ENCODE measurements at regions not wholly inside any gene's neighbourhood (a gene's known extent, or its start where the extent isn't known, plus 50 kb on each side); places are given as distances from the start of the nearest gene placed in this dataset.

GRCh38 chr13:108402850-108403249 lies 133.3 kb downstream of the TNFSF13B start:
- TF ChIP-seq CTCF (IDR thresholded peaks at IDR 0.05; ENCODE audit: low read depth, low read length) = no peak
- Histone ChIP-seq H3K36me3 (no peaks in the 10 kb centered on the region), H3K4me3 (ENCODE audit: low read depth, low read length) (no peak overlapping the region), H3K27me3 (ENCODE audit: insufficient read depth, low read depth, severe bottlenecking) (peaks cover 47% of the 10 kb centered on the region), H3K9me3 (ENCODE audit: severe bottlenecking) (no peaks in the 10 kb centered on the region), H3K27ac (no peak overlapping the region)
- no peak for DNase-seq

GRCh38 chr13:108407495-108407894 lies 138.0 kb downstream of the TNFSF13B start:
- no peaks in the 10 kb centered on the region for H3K9me3 ChIP-seq (ENCODE audit: severe bottlenecking)
- no peak for TF ChIP-seq CTCF (IDR thresholded peaks at IDR 0.05; ENCODE audit: low read depth, low read length)

GRCh38 chr13:108408672-108409071 lies 139.2 kb downstream of the TNFSF13B start:
- Histone ChIP-seq H3K27me3 (ENCODE audit: insufficient read depth, low read depth, severe bottlenecking) (peaks cover 33% of the 10 kb centered on the region), H3K9me3 (ENCODE audit: severe bottlenecking) (peaks cover 4% of the 10 kb centered on the region), H3K36me3 (no peaks in the 10 kb centered on the region), H3K4me3 (ENCODE audit: low read depth, low read length) (no peak overlapping the region), H3K27ac (no peak overlapping the region)
- DNase-seq = no peak
- no peak for TF ChIP-seq CTCF (IDR thresholded peaks at IDR 0.05; ENCODE audit: low read depth, low read length)

More at GRCh38 chr13:108407495-108407894, 138.0 kb downstream of the TNFSF13B start:
- Histone ChIP-seq H3K27ac (no peak overlapping the region), H3K4me3 (ENCODE audit: low read depth, low read length) (no peak overlapping the region), H3K36me3 (no peaks in the 10 kb centered on the region), H3K27me3 (ENCODE audit: insufficient read depth, low read depth, severe bottlenecking) (peaks cover 41% of the 10 kb centered on the region)
- no peak for DNase-seq

DNA sequence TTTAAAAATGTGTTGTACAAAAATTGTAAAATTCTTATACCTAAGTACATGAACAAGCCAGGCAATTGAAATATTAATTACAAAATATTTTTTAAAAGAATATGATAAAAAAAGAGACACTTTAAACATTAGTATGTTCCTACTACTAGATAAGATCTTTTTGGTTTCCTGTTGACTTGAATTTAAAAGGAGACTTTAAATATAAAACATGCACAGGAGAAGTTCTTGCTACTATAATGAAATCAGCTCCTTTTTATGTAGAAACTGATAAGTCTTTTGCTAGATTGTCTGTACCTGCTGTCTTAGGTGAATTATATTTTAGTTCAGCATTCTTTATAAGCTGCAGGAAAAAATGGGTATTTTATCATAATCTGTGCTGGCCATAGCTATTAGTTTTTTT lies 140.2 kb downstream of the TNFSF13B start:
- no peak overlapping the region for H3K4me3 ChIP-seq (ENCODE audit: low read depth, low read length)
- no peak for TF ChIP-seq CTCF (IDR thresholded peaks at IDR 0.05; ENCODE audit: low read depth, low read length)
- no peak overlapping the region for H3K27ac ChIP-seq
- peaks cover 4% of the 10 kb centered on the region for H3K9me3 ChIP-seq (ENCODE audit: severe bottlenecking)
- no peak for DNase-seq
- no peaks in the 10 kb centered on the region for H3K36me3 ChIP-seq
- peaks cover 23% of the 10 kb centered on the region for H3K27me3 ChIP-seq (ENCODE audit: insufficient read depth, low read depth, severe bottlenecking)

- no peak for TF ChIP-seq CTCF (IDR thresholded peaks at IDR 0.05; ENCODE audit: low read depth, low read length)
- Histone ChIP-seq H3K36me3 (no peaks in the 10 kb centered on the region), H3K27me3 (ENCODE audit: insufficient read depth, low read depth, severe bottlenecking) (peaks cover 29% of the 10 kb centered on the region), H3K4me3 (ENCODE audit: low read depth, low read length) (no peak overlapping the region), H3K27ac (no peak overlapping the region), H3K9me3 (ENCODE audit: severe bottlenecking) (no peaks in the 10 kb centered on the region)
- DNase-seq = no peak
Observed at GRCh38 chr13:108419768-108420167, 150.2 kb downstream of the TNFSF13B start.

DNA sequence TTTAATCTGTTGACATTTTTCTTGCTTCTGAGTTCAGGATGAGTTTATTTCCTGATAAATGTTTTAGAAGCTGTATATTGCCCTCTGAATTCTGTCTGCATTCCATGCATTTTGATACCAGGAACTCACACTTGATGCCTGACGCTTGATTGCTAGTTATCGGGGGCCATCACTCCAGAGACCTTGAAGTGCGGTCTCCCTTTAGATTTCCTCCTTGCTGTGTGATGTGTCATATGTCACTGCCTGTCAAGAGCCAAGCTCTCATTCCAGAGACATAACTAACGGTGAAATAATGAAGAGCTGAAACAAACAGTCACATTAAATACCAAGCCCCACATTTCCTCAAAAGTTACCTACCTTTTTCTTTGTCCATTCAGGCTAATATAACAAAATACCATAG lies 155.5 kb downstream of the TNFSF13B start:
- no peaks in the 10 kb centered on the region for H3K36me3 ChIP-seq
- H3K27ac ChIP-seq = no peak overlapping the region
- no peak overlapping the region for H3K4me3 ChIP-seq (ENCODE audit: low read depth, low read length)
- peaks cover 34% of the 10 kb centered on the region for H3K27me3 ChIP-seq (ENCODE audit: insufficient read depth, low read depth, severe bottlenecking)
- no peak for DNase-seq
- H3K9me3 ChIP-seq (ENCODE audit: severe bottlenecking) = no peaks in the 10 kb centered on the region
- TF ChIP-seq CTCF (IDR thresholded peaks at IDR 0.05; ENCODE audit: low read depth, low read length) = no peak
